ENCODE measurements at regions not wholly inside any gene's neighbourhood (a gene's known extent, or its start where the extent isn't known, plus 50 kb on each side); places are given as distances from the start of the nearest gene placed in this dataset.
"Not testable (repeated sequence)": the region's sequence is repeated elsewhere in the genome, so short reads cannot be mapped to it uniquely, and the experiment has no call there.

- BruUV-seq (replicated peaks), result no TSS peak
- Histone ChIP-seq H3K36me3 (ENCODE audit: control insufficient read depth, insufficient read depth, low read length) (no peaks in the 10 kb centered on the region), H3K4me3 (ENCODE audit: low read depth in 2 of 2, low read length in 2 of 2) (no peak overlapping the region), H3K9me3 (ENCODE audit: control insufficient read depth, insufficient read depth, low read depth, low read length) (no peaks in the 10 kb centered on the region), H3K27me3 (ENCODE audit: control insufficient read depth, insufficient read depth, low read length) (no peaks in the 10 kb centered on the region), H3K27ac (ENCODE audit: low read length) (no peak overlapping the region), H3K4me1 (ENCODE audit: control insufficient read depth, insufficient read depth, low read length) (no peaks in the 10 kb centered on the region)
- ChIA-PET CTCF (no interaction called here), POLR2A (no interaction called here)
- DNase-seq (ENCODE audit: low read depth, low spot score) (no peak), ATAC-seq (0 out of 2 replicates have a peak, but pooled peaks have one; percentile 70)
- in situ Hi-C loops (cut with HindIII; ENCODE audit: low pct_unique_long_range_greater_than_20kb, low sequenced_read_pairs) (no loop called here), intact Hi-C loops (cut with micrococcal nuclease; ENCODE audit: unreplicated experiment) (loop anchor here (5.0 kb wide), 1 partner anchor 1021 kb away; no protein-coding TSS in a partner anchor)
- no peak for TF ChIP-seq SIN3A (IDR thresholded peaks at IDR 0.05; ENCODE audit: borderline replicate concordance, insufficient read depth, low read depth, low read length)
- TF ChIP-seq POLR2AphosphoS5 (IDR thresholded peaks at IDR 0.05; ENCODE audit: low read depth, low read length), result no peak
- no peak for TF ChIP-seq TCF7L2 (IDR thresholded peaks at IDR 0.05; ENCODE audit: low read depth, low read length)
- no peak for TF ChIP-seq CTCF (IDR thresholded peaks at IDR 0.05)
- no peak for TF ChIP-seq REST (IDR thresholded peaks at IDR 0.05; ENCODE audit: insufficient read depth in 1 of 2, low read depth in 2 of 2, low read length in 1 of 2)
Observed at GRCh38 chr20:29326376-29327070, 1930.9 kb upstream of the DEFB115 start.

DNA sequence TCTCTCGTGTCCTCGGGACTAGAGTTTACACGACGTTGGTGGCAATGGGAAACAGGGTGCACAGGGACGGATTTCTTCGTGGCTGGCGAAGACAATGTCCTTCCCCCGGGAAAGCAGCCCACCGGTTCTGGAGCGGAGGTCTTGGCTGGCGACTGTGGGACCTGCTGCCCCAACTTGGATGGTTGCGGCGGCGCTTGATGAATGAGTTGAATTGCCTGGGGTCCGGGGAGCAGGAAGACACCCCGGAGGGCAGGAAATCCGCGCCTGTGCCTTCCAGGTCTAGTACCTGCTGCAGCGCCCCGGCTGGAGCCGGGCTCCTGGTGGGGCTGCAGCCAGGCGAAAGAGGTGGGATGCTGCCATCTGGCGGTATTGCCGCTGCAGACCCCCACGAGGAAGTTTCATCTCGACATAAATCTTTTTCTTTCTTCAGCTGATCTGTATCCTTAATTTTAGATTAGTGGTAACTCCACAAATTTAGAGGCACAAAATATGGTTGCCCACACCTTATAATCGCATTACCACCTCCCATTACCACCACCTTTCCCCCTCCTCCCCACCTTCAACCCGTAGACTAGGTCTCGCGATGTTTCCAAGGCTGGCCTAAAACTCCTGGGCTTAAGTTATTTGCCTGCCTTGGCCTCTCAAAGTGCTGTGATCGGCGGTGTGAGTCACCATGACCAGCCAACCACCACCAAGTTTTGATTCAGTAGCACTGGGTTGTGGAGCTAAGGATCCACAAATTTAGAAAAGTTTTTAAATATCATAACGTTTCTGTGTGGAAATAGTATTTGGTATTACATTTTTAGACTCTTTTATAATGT, 1929.7 kb upstream of the DEFB115 start:
- peak; percentile 69 for DNase-seq (ENCODE audit: low read depth, low spot score)
- H3K36me3 ChIP-seq (ENCODE audit: control insufficient read depth, insufficient read depth, low read length); BruUV-seq (replicated peaks); in situ Hi-C loops (cut with HindIII; ENCODE audit: low pct_unique_long_range_greater_than_20kb, low sequenced_read_pairs); H3K9me3 ChIP-seq (ENCODE audit: control insufficient read depth, insufficient read depth, low read depth, low read length); H3K27ac ChIP-seq (ENCODE audit: low read length); H3K27me3 ChIP-seq (ENCODE audit: control insufficient read depth, insufficient read depth, low read length); CTCF ChIA-PET; H3K4me1 ChIP-seq (ENCODE audit: control insufficient read depth, insufficient read depth, low read length): not testable (repeated sequence)
- POLR2A ChIA-PET, result interaction anchor here (0.6 kb wide), 1 partner anchor 962 kb away, joined by 3 read pairs; no protein-coding TSS in a partner anchor
- peak overlapping the region; percentile 24 to 45 for H3K4me3 ChIP-seq (ENCODE audit: low read depth in 2 of 2, low read length in 2 of 2)
- peak; percentile 87 for ATAC-seq
- peak; percentile 95 for TF ChIP-seq CTCF (IDR thresholded peaks at IDR 0.05)
- intact Hi-C loops (cut with micrococcal nuclease; ENCODE audit: unreplicated experiment), result loop anchor here (5.0 kb wide), 1 partner anchor 1019 kb away; no protein-coding TSS in a partner anchor

DNA sequence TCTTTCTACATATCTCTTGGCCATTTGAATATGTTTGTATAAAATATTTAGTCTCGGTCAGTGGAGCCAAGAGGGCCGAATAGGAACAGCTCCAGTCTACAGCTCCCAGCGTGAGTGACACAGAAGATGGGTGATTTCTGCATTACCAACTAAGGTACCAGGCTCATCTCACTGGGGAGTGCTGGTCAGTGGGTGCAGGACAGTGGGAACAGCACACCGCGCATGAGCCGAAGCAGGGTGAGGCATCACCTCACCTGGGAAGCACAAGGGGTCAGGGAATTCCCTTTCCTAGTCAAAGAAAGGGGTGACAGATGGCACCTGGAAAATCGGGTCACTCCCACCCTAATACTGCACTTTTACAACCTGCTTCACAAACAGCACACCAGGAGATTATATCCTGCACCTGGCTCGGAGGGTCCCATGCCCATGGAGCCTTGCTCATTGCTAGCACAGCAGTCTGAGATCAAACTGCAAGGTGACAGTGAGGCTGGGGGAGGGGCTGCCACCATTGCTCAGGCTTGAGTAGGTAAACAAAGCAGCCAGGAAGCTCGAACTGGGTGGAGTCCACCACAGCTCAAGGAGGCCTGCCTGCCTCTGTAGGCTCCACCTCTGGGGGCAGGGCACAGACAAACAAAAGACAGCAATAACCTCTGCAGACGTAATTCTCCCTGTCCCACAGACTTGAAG, 1926.9 kb upstream of the DEFB115 start:
- in situ Hi-C loops (cut with HindIII; ENCODE audit: low pct_unique_long_range_greater_than_20kb, low sequenced_read_pairs); BruUV-seq (replicated peaks); H3K36me3 ChIP-seq (ENCODE audit: control insufficient read depth, insufficient read depth, low read length); H3K27ac ChIP-seq (ENCODE audit: low read length); H3K4me3 ChIP-seq (ENCODE audit: low read depth in 2 of 2, low read length in 2 of 2); DNase-seq (ENCODE audit: low read depth, low spot score); POLR2A ChIA-PET; H3K9me3 ChIP-seq (ENCODE audit: control insufficient read depth, insufficient read depth, low read depth, low read length); ATAC-seq; intact Hi-C loops (cut with micrococcal nuclease; ENCODE audit: unreplicated experiment); H3K4me1 ChIP-seq (ENCODE audit: control insufficient read depth, insufficient read depth, low read length); H3K27me3 ChIP-seq (ENCODE audit: control insufficient read depth, insufficient read depth, low read length); CTCF ChIA-PET: not testable (repeated sequence)
